C4-2B (cell line): ENCODE measurements at regions not wholly inside any gene's neighbourhood (a gene's known extent, or its start where the extent isn't known, plus 50 kb on each side); places are given as distances from the start of the nearest gene placed in this dataset.

Experiments
- CTCF ChIP-seq: fragments of 450-650 bp; conservative IDR thresholded peaks from 2 replicates; pipeline ENCODE4 v1.5.1; 2017; ENCODE audit warnings: mild to moderate bottlenecking
- ZFX ChIP-seq: fragments of 450-650 bp; IDR thresholded peaks from 2 replicates; pipeline ENCODE4 v1.6.1; 2017

- TF ChIP-seq CTCF (no peak), ZFX (no peak)
Measured at GRCh38 chr4:138555108-138555507, 313.0 kb upstream of the SLC7A11 start.
